Keratinocyte (primary cell): ENCODE measurements at regions not wholly inside any gene's neighbourhood (a gene's known extent, or its start where the extent isn't known, plus 50 kb on each side); places are given as distances from the start of the nearest gene placed in this dataset.

Experiments
- DNase-seq: peaks from one replicate; pipeline ENCODE4 v3.0.0-alpha.2; 2011; ENCODE audit warnings: low read depth, missing footprints, low spot score
- FAIRE-seq: peaks from 2 replicates; lab custom pipeline; 2011; peaks lifted over from hg19 to GRCh38; lab: Jason Lieb, UNC
- H2AFZ ChIP-seq: 2 replicates; pipeline ENCODE4 v1.6.0; 2012; ENCODE audit warnings: low read length, control low read depth, inconsistent platforms; ENCODE audit not compliant: control insufficient read depth
- H3K27ac ChIP-seq: 2 replicates; pipeline ENCODE4 v1.5.1; 2011; ENCODE audit warnings: low read length; ENCODE audit not compliant: control insufficient read depth, insufficient read depth
- H3K27me3 ChIP-seq: 3 replicates; pipeline ENCODE4 v1.6.0; 2011; ENCODE audit warnings: low read length; ENCODE audit not compliant: control insufficient read depth, insufficient read depth; ENCODE audit errors: extremely low read depth
- H3K36me3 ChIP-seq, 2 experiments: 2 replicates in 1 of 2; 3 replicates in 1 of 2; pipeline ENCODE4 v1.5.1; 2011; ENCODE audit warnings: low read length in 2 of 2, mild to moderate bottlenecking in 1 of 2; ENCODE audit not compliant: control insufficient read depth in 2 of 2, insufficient read depth in 2 of 2; ENCODE audit errors: extremely low read depth in 1 of 2
- H3K4me1 ChIP-seq: 3 replicates; pipeline ENCODE4 v1.5.1; 2011; ENCODE audit warnings: low read length; ENCODE audit not compliant: control insufficient read depth, insufficient read depth; ENCODE audit errors: extremely low read depth
- H3K4me2 ChIP-seq: 3 replicates; pipeline ENCODE4 v1.6.0; 2011; ENCODE audit warnings: low read depth, low read length; ENCODE audit not compliant: control insufficient read depth, insufficient read depth; ENCODE audit errors: extremely low read depth
- H3K4me3 ChIP-seq, 3 experiments: fragments of 200-600 bp in 1 of 3; sonication (generic) in 1 of 3; 2 replicates in 2 of 3; 3 replicates in 1 of 3; pipeline ENCODE4 v1.5.1; 2011 to 2016; ENCODE audit warnings: low read length in 3 of 3, mild to moderate bottlenecking in 3 of 3, control low read depth in 2 of 3, inconsistent platforms in 1 of 3, low read depth in 1 of 3, mixed read lengths in 1 of 3, mixed run types in 1 of 3, moderate library complexity in 1 of 3; ENCODE audit not compliant: control insufficient read depth in 2 of 3, insufficient read depth in 2 of 3; ENCODE audit errors: extremely low read depth in 1 of 3
- H3K79me2 ChIP-seq: 2 replicates; pipeline ENCODE4 v1.6.0; 2012; ENCODE audit warnings: low read length; ENCODE audit not compliant: control insufficient read depth, insufficient read depth
- H3K9ac ChIP-seq: 3 replicates; pipeline ENCODE4 v1.6.0; 2011; ENCODE audit warnings: low read length; ENCODE audit not compliant: control insufficient read depth, insufficient read depth; ENCODE audit errors: extremely low read depth
- H3K9me1 ChIP-seq: 3 replicates; pipeline ENCODE4 v1.6.0; 2011; ENCODE audit warnings: low read length; ENCODE audit not compliant: control insufficient read depth, insufficient read depth; ENCODE audit errors: extremely low read depth
- H3K9me3 ChIP-seq: 2 replicates; pipeline ENCODE4 v1.5.1; 2012; ENCODE audit warnings: low read depth, low read length; ENCODE audit not compliant: control insufficient read depth
- H4K20me1 ChIP-seq: 3 replicates; pipeline ENCODE4 v1.6.0; 2011; ENCODE audit warnings: low read length; ENCODE audit not compliant: control insufficient read depth, insufficient read depth; ENCODE audit errors: extremely low read depth
- CTCF ChIP-seq, 3 experiments: IDR thresholded peaks in 1 of 3; conservative IDR thresholded peaks in 1 of 3; optimal IDR thresholded peaks in 1 of 3; 2 replicates in 2 of 3; 3 replicates in 1 of 3; pipeline versions ENCODE3 to v1.5.1; 2011; ENCODE audit warnings: low read length in 3 of 3, mild to moderate bottlenecking in 3 of 3, moderate library complexity in 2 of 3, control low read depth in 1 of 3, inconsistent platforms in 1 of 3; ENCODE audit not compliant: insufficient read depth in 2 of 3; ENCODE audit errors: extremely low read depth in 1 of 3
- EZH2 ChIP-seq: IDR thresholded peaks from one replicate; pipeline ENCODE4 v1.6.1; 2012; ENCODE audit warnings: inconsistent platforms, mild to moderate bottlenecking, low read length, moderate library complexity
- dilution Hi-C: fragments of 300-500 bp; cut with MboI; formaldehyde crosslinking; loops from one replicate; pipeline ENCODE4 v1.7.0; 2020; ENCODE audit warnings: low sequenced_read_pairs; ENCODE audit not compliant: extremely low pct_ligation_motif_present

GRCh38 chr14:46499521-46499920, 152.1 kb downstream of the RPL10L start:
- Histone ChIP-seq H3K36me3 (no peaks in the 10 kb centered on the region), H3K9me3 (no peaks in the 10 kb centered on the region), H3K9ac (no peak overlapping the region), H3K79me2 (no peaks in the 10 kb centered on the region), H3K4me2 (no peak overlapping the region), H3K4me3 (no peak overlapping the region), H3K4me1 (no peaks in the 10 kb centered on the region), H3K27ac (no peak overlapping the region), H4K20me1 (no peaks in the 10 kb centered on the region), H3K27me3 (no peaks in the 10 kb centered on the region), H3K9me1 (no peaks in the 10 kb centered on the region), H2AFZ (no peak overlapping the region)
- DNase-seq (no peak), FAIRE-seq (no peak)
- no peak for TF ChIP-seq CTCF (optimal IDR thresholded peaks at IDR 0.05 in 1 of 3, IDR thresholded peaks at IDR 0.05 in 1 of 3, conservative IDR thresholded peaks at IDR 0.05 in 1 of 3; ENCODE audit: extremely low read depth in 1 of 3, insufficient read depth in 2 of 3, low read length in 3 of 3)
- no peak for TF ChIP-seq EZH2
- dilution Hi-C loops, result no loop called here

GRCh38 chr14:46496409-46496808, 155.2 kb downstream of the RPL10L start:
- dilution Hi-C loops, result no loop called here
- DNase-seq (no peak), FAIRE-seq (no peak)
- H3K27ac ChIP-seq, result no peak overlapping the region
- H3K4me2 ChIP-seq, result no peak overlapping the region
- H4K20me1 ChIP-seq, result no peaks in the 10 kb centered on the region
- no peaks in the 10 kb centered on the region for H3K27me3 ChIP-seq
- H3K9me1 ChIP-seq, result no peaks in the 10 kb centered on the region
- no peaks in the 10 kb centered on the region for H3K9me3 ChIP-seq
- H3K4me1 ChIP-seq, result no peaks in the 10 kb centered on the region
- no peak overlapping the region for H3K4me3 ChIP-seq
- no peak overlapping the region for H3K9ac ChIP-seq
- TF ChIP-seq CTCF (optimal IDR thresholded peaks at IDR 0.05 in 1 of 3, IDR thresholded peaks at IDR 0.05 in 1 of 3, conservative IDR thresholded peaks at IDR 0.05 in 1 of 3; ENCODE audit: extremely low read depth in 1 of 3, insufficient read depth in 2 of 3, low read length in 3 of 3) (no peak), EZH2 (no peak)
- H2AFZ ChIP-seq, result no peak overlapping the region
- no peaks in the 10 kb centered on the region for H3K36me3 ChIP-seq
- H3K79me2 ChIP-seq, result no peaks in the 10 kb centered on the region
